ENCODE measurements at regions not wholly inside any gene's neighbourhood (a gene's known extent, or its start where the extent isn't known, plus 50 kb on each side); places are given as distances from the start of the nearest gene placed in this dataset.
"Not testable (repeated sequence)": the region's sequence is repeated elsewhere in the genome, so short reads cannot be mapped to it uniquely, and the experiment has no call there.

DNA sequence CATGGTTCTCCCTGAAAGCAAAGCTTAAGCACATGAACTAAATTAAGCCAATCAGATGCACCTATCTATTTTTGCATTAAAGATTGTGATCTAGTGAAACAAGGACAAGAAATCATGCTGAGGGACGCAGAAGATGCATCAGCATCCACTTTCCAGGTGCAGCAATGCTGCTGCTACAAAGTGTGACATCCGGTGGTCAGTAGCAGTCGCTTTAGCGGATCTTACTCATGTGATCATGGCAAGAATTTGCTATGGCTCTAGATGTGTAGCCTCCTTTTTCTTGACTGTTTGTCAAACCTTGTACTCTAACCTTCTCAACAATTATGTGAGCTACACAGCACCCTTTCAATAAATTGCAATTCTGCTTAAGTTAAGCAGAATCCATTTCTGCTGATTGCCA, 126.8 kb upstream of the SMLR1 start:
- DNase-seq (ENCODE audit: low read depth in 4 of 4, low spot score in 3 of 4): no peak

DNA sequence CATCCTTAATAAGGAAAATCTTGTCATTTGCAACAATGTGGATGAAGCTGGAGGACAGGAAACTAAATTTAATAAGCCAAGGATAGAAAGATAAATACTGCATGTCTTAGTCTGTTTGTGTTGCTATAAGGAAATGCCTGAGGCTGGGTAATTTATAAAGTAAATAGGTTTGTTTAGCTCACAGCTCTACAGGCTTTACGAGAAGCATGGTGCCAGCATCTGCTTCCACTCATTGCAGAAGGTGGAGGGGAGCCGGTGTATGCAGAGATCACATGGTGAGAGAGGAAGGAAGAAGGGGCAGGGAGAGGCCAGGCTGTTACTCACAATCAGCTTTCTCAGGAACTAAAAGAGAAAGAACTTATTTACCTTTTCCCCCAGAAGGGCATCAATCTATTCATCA, 118.9 kb upstream of the SMLR1 start:
- DNase-seq (ENCODE audit: low read depth in 4 of 4, low spot score in 3 of 4): no peak

DNA sequence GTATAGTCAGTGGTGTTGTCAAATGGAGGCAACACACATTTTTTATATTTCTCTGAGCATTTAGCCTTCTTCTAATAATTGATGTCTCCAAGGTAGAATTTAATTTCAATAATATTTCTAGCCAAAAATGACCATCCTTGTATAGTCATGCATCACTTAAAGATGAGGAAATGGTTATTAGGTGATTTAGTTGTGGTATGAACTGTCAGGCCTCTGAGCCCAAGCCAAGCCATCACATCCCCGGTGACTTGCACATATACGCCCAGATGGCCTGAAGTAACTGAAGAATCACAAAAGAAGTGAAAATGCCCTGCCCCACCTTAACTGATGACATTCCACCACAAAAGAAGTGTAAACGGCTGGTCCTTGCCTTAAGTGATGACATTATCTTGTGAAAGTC, 115.6 kb upstream of the SMLR1 start:
- DNase-seq (ENCODE audit: low read depth in 4 of 4, low spot score in 3 of 4): not testable (repeated sequence)

DNA sequence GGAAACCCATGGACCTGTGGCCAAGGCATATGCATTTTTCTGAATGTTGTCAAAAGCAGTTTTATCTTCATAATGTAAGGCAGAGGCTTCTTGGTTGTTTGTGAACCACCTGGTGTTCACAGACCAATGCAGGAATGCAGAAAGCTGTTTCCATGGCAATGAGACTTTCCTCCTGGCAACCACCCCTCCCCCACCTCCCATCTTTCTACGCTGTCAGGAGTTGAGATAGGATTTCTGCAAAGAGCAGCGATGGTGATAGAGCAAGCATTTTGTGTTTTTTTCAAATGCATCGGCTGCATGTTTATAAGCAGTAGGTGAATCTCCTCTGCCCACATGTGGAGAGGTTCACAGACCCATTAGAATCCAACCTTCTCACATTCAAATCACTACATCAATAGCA, 114.1 kb upstream of the SMLR1 start:
- no peak for DNase-seq (ENCODE audit: low read depth in 4 of 4, low spot score in 3 of 4)

DNA sequence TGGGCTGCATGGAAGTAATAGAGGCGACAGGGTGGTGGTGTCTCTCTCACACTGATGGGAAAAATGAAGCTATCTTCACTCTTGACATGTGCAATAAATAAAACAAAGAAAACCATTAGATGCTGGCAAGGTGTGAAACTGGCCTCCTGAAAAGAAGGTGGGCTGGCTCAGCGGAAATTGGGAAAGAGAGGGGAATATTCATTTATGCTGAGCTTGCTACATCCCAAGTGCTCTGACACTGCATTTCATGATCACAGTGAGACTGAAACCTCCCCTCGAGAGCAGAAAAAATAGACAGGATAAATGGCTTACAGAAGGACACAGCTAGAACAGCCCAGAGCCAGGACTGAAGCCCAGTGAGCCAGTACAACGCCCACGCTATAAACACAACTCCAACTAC, 112.1 kb upstream of the SMLR1 start:
- no peak for DNase-seq (ENCODE audit: low read depth in 4 of 4, low spot score in 3 of 4)

DNA sequence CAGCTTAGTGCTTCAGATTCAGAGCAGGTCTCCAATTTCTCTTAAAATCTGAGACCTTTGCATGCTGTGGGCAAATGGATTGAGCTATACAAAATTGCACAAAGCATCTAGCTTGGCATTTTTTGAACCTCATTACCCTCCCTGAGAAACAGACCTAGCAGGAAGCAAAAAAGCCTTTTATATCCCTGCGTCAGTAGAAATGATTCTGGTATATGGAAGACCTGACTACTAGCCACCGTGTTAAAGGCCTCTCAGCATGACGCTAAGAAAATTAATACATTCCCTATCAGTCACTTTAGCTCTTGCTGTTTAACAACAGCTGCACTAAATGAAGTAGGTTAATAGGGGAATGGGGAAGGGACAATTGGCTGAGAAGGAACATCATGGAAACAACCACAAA, 110.7 kb upstream of the SMLR1 start:
- no peak for DNase-seq (ENCODE audit: low read depth in 4 of 4, low spot score in 3 of 4)

DNA sequence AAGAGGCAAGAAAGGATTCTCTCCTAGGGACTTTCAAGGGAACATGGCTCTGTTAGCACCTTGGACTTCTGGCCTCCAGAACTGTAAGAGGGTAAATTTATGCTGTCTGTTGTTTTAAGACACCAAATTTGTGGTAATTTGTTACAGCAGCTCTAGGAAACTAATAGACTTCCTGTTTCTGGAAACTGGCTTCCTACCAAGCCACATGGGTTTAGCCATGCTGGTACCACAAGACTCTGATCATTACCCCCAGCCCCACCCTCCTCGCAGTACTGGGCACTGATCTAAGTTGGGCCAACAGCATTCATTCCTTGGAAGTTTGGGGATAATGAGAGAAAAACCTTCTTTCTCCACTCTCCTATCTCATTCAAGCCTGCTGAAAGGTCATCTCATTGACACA, 109.5 kb upstream of the SMLR1 start:
- DNase-seq (ENCODE audit: low read depth in 4 of 4, low spot score in 3 of 4): no peak

DNA sequence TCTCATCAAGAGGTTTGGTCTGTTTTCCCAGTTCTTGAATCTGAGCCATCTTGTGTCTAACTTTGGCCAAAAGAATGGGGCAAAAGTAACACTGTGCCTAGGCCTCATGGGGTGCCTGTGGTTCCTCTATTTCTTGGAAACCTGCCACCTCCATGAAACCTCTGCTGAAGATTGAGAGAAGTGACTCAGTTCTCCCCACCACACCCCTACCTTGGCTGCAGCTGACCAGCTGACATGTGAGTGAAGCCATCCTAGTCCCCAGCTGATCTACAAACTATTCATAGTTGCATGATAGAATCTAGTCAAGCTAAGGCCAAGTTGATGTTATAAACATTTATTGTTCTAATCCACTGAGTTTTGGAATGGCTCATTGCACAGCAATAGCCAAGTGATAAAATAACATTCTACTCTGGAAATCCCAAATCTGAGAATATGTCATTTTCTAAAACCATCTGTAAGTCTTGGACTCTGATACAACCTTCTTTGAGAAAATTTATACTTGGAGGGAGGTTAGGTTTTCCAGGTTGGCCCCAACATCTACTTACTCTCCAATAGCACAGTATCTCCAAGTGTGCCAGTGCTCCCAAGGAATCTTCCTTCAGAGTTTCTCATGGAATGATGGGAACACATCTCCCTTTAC, 107.0 kb upstream of the SMLR1 start:
- DNase-seq (ENCODE audit: low read depth in 4 of 4, low spot score in 3 of 4): no peak

DNA sequence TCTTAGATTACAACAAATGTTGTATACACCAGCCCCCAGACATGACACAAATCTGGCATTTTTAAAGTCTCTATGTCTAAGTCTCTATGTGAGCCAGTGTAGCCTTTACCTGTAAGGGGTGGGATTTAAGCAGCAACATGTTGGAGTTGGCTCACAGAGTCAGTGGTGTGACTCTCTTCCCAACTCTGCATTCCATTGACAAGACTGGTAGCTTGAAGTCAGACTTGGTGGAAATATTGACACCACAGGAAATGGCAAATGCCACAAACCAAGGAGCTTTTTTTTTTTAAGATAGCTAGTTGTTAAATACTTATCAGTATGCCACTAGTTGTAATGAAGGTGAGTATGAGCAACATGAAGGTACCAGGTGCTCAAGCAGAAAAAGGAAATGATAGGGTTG, 103.1 kb upstream of the SMLR1 start:
- DNase-seq (ENCODE audit: low read depth in 4 of 4, low spot score in 3 of 4): no peak

DNA sequence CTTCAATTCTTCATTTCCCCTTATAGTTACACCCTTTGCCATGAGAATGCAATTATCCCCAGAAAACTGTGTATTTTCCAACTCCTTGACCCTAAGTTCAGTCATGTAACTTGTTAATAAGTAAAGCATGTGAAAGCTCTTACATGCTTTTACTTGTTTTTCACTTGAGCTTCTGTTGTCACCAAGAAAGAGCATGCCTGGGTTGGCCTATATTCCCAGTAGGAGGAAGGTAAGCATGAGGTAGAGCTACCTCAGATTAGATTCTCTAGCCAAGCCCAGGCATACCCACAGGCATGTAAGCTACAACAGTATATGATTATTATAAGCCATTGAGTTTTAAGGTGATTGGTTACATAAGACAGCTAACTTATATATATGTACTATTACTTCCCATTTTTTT, 101.7 kb upstream of the SMLR1 start:
- no peak for DNase-seq (ENCODE audit: low read depth in 4 of 4, low spot score in 3 of 4)

DNA sequence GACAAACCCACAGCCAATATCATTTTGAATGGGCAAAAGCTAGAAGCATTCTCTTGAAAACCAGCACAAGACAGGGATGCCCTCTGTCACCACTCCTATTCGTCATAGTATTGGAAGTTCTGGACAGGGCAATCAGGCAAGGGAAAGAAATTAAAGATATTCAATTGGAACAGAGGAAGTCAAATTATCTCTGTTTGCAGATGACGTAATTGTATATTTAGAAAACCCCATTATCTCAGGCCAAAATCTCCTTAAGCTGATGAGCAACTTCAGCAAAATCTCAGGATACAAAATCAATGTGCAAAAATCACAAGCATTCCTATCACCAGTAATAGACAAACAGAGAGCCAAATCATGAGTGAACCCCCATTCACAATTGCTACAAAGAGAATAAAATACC, 99.1 kb upstream of the SMLR1 start:
- DNase-seq (ENCODE audit: low read depth in 4 of 4, low spot score in 3 of 4): not testable (repeated sequence)

DNA sequence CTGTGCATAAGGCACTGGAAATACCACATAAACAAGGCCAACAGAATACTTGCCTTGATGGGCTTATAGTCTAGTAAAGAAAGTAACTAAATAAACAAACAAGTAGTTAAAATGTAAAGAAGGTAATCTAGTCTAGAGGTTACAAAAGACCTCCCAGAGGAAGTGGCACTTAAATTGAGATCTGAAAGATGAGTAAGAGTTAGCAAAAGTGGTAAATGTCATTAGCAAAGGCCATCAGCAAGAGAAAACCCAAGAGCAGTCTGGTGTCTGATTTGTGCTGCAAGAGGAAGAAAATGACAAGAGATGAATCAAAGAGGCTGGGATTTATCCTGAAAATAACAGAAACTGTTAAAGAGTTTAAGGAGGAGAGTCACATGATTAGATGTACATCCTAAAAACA, 96.6 kb upstream of the SMLR1 start:
- no peak for DNase-seq (ENCODE audit: low read depth in 4 of 4, low spot score in 3 of 4)

DNA sequence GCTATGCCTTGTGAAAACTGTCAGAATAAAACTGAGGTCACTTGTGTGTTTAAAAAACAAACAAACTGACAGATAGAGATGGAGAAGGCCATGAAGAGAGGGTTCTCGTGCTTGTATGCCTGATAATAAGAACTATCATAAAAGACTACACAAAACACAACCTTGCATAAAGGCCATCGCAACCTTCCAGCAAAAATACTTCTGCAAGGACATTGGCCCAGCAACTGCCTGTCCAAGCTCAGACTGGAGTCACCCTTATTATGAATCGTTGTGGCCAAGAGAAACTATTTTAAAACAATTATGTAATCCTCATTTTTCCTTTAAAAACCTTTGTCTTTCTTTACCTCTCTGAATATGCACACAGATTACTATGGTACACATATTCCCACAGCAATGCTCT, 93.0 kb upstream of the SMLR1 start:
- DNase-seq (ENCODE audit: low read depth in 4 of 4, low spot score in 3 of 4): no peak

DNA sequence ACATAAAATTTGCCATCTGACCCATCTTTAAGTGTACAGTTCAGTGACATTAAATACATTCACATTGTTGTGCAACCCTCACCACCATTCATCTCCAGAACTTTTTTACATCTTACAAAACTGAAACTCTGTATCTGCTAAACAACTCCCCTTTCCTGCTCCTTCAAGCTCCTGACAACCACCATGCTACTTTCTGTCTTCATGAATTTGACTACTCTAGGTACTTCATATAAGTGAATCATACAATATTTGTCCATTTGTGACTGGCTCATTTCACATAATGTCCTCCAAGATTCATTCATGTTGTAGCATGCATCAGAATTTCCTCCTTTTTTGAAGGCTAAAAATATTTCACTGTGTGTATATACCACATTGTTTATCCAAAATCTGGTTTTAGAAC, 86.9 kb upstream of the SMLR1 start:
- DNase-seq (ENCODE audit: low read depth in 4 of 4, low spot score in 3 of 4): no peak

DNA sequence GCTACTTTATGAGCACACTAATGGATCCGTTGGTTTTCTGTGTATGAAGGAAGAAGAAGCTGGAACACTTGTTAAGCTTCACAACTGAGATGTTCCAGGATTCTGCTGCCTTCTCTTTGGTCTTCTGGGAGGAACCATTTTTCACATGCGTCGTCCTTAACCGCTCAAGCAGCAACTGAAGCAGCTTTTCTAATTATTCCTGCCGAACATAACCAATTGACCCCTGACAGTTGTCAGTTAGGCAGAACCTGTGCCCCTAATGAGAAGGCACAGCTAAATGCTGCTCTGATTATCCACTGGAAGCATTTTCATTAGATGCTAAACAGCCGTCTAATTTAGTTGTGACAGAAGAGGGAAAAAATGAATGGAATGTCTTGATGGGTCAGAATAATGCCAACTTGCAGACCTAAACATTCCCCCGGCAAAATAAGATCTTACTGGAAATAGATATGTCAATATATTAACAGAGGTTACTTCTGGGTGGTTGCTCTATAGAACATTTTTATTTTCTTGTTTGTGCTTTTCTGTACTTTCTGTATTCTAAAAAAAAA, 85.0 kb upstream of the SMLR1 start:
- DNase-seq (ENCODE audit: low read depth in 4 of 4, low spot score in 3 of 4): no peak

DNA sequence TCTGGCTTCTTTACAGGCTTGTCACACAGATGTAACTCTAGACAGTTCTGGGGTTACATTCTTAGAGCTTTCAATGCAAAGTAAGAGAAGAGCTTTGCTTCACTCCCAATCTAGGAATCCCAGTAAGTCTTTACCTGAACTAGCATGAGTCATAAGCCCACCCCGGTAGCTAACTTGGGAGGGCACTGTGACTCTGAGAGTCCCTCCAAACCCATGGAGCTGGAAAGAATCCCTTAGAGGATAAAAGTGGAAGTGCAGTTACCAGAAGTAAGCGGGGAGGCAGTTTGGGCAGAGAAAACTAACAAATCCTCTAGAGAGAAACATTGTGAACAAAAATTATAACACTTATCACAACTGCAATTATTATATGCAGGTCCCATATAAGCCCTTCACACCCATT, 84.0 kb upstream of the SMLR1 start:
- DNase-seq (ENCODE audit: low read depth in 4 of 4, low spot score in 3 of 4): no peak

DNA sequence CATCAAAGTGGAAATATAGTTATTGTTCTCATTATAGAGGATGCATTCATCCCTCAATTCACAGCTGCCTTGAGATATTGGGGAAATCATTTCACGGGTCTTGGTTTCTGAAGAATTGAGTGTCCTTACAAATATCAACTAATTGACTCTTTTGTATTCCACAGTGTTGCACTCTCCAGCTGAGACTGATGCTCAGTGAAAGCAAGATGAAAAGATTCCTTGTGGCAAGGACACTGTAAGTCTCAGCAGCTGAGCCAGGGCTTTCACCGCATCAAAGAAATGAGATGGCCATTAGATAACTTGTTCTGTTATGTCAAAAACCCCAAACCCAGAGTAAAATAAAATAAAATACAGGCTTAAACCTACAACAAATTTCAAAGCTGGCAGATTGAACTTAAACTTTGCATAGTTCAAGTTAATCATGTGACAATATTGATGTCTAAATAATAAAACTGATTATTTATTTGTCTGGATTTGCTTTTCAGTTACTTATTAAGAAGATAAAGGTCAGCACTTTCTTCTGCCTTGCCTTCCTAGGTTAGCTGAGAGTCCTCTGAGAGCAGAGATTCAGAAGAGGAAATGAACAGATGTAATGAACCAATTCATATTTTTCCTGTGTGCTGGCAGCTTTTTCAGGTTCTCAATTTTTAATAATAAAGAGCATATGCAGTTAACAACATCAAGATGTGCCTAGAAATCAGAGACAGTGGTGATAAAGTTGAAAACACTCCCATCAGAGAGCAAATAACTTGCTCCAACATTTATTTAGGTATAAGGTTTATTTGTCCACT, 82.4 kb upstream of the SMLR1 start:
- DNase-seq (ENCODE audit: low read depth in 4 of 4, low spot score in 3 of 4): no peak

DNA sequence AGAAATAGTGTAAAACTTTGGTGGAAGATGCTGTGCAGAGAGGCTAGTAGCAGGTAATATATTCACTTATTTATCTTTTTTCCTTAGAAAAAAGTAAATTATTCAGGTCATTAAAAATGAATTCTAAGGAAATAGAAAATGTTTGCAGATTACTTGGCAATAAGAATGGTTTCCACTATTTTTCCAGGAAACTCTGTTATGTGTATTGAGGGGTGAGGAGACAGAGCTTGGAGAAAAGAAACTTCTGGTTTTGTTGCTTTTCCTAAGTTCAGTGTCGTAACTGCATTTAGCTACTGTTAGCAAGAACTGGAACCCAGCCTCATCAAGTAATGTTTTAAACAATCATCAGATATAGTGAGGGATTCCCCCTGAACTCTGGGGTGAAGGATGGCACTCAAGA, 79.2 kb upstream of the SMLR1 start:
- DNase-seq (ENCODE audit: low read depth in 4 of 4, low spot score in 3 of 4): no peak

DNA sequence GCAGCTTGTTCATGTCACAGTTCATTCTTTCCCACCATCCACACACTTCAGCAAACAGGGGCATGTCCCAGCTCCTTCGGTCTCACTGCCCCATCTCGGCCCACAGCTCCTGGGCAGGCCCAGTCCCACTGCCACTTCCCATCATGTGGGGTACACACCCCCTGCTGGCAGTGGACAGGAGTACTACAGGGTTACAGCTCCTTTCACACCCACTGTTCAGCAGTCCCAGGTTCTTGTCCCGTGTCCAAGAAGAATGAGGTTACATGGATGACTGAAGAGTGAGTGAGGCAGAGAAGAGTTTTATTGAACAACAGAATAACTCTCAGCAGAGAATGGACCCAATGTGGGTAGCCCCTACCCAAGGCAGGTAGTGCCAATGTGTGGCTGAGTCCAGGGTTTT, 77.8 kb upstream of the SMLR1 start:
- no peak for DNase-seq (ENCODE audit: low read depth in 4 of 4, low spot score in 3 of 4)

DNA sequence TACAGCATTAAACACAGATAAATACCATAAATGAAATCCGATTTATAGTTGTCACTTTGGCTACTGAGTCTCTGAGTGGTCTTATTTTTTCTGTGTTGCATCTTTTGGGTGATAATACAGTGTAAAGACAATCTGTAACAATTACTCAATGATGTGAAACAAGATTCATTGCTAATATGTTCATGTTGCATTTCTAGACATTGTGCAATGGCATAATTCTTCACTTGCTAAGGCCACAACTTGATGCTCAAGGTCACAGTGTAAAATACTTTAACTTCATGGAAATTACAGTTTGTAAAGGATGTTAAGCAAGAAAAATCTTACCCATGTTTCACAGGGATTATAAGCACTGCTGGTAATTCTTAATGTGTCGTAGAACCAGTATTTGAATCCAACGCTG, 74.9 kb upstream of the SMLR1 start:
- no peak for DNase-seq (ENCODE audit: low read depth in 4 of 4, low spot score in 3 of 4)

DNA sequence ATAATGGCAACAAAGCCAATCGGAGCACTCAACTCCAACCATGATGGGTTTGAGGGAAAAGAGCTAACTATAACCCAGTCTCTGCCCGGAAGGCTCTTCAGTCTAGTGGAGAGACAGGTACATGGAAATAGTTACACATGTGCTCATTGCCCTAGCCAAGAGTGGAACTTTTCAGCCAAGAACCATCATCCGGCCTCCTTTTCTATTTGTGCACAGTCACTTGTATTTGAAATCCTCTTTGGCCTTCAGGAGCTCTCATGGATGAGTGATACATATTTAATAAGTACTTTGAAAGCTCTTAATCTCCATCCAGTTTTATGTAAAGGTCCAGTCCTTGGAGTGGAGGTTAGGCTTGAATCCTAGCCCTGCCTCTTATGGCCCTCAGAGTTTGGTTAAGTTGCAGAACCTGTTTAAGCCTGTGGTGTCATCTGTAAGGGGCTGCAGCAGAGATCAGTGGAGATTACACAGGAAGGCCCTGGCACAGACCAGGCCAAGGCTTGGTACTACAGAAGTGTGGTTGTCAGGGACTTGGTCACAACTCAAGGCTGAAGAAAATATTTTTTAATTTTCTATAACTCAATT, 72.3 kb upstream of the SMLR1 start:
- no peak for DNase-seq (ENCODE audit: low read depth in 4 of 4, low spot score in 3 of 4)
